ENCODE measurements at regions not wholly inside any gene's neighbourhood (a gene's known extent, or its start where the extent isn't known, plus 50 kb on each side); places are given as distances from the start of the nearest gene placed in this dataset.

DNA sequence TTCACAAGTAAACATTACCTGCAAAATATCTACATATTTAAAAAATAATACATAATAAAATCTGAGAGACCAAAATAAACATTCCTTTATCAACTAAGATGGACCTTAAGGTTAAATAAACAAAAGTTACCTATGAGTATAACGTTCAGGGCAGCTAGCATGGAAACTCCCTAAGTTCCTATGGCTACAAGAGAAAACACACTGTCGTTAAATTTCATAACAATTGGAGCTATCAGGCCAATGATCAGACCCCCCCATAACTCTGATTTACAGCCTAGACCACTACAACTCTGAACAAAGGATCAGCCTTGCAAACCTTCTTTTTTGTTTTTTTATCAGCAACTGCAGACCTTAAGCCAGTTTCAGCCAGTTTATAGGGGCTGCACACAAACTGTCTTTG lies 1418.4 kb downstream of the PCDH18 start:
- TF ChIP-seq, protein P1, sequence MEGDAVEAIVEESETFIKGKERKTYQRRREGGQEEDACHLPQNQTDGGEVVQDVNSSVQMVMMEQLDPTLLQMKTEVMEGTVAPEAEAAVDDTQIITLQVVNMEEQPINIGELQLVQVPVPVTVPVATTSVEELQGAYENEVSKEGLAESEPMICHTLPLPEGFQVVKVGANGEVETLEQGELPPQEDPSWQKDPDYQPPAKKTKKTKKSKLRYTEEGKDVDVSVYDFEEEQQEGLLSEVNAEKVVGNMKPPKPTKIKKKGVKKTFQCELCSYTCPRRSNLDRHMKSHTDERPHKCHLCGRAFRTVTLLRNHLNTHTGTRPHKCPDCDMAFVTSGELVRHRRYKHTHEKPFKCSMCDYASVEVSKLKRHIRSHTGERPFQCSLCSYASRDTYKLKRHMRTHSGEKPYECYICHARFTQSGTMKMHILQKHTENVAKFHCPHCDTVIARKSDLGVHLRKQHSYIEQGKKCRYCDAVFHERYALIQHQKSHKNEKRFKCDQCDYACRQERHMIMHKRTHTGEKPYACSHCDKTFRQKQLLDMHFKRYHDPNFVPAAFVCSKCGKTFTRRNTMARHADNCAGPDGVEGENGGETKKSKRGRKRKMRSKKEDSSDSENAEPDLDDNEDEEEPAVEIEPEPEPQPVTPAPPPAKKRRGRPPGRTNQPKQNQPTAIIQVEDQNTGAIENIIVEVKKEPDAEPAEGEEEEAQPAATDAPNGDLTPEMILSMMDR (conservative IDR thresholded peaks at IDR 0.05 in 1 of 2, IDR thresholded peaks at IDR 0.05 in 1 of 2; ENCODE audit: low read depth in 1 of 2, low read length in 2 of 2): no peak
- TF ChIP-seq EZH2 (IDR thresholded peaks at IDR 0.05; ENCODE audit: low read length, missing control alignments): no peak

Measured in fibroblast of lung (primary cell).